ENCODE measurements at regions not wholly inside any gene's neighbourhood (a gene's known extent, or its start where the extent isn't known, plus 50 kb on each side); places are given as distances from the start of the nearest gene placed in this dataset.

DNA sequence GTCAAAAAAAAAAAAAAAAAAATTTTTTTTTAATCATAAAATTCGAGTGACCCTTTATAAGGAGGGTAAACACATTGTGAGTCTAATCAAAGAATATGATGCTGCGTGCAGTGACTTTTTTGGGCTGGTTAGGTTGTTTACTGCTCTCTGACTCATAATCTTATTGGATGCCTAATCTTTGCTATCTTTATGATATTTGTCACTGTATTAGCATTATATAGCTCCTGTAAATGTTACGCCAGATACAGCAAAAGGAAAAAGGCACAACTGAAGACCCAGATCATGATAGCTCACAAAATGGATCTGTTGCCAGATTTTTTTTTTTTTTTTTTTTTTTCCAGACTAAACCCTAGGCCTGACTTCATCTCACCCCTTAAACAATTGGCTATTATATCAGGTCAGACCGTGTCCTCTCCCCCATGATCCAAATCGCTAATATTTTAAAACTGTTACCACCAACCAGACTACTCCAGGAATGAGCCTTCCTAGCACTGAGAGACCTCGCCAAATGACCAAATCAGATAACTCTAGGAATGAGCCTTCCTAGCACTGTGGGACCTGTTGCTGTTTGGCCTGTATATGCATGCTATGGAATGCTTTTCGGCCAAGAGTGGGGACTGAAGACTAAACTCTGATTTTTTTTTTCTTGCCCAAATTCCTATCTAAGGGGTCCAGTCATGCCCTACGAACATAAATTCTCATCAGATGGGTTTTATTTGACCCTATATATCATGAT is 131.7 kb upstream of the MYO10 start:
- TF ChIP-seq, protein P1, sequence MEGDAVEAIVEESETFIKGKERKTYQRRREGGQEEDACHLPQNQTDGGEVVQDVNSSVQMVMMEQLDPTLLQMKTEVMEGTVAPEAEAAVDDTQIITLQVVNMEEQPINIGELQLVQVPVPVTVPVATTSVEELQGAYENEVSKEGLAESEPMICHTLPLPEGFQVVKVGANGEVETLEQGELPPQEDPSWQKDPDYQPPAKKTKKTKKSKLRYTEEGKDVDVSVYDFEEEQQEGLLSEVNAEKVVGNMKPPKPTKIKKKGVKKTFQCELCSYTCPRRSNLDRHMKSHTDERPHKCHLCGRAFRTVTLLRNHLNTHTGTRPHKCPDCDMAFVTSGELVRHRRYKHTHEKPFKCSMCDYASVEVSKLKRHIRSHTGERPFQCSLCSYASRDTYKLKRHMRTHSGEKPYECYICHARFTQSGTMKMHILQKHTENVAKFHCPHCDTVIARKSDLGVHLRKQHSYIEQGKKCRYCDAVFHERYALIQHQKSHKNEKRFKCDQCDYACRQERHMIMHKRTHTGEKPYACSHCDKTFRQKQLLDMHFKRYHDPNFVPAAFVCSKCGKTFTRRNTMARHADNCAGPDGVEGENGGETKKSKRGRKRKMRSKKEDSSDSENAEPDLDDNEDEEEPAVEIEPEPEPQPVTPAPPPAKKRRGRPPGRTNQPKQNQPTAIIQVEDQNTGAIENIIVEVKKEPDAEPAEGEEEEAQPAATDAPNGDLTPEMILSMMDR (IDR thresholded peaks at IDR 0.05), result no peak
- no peak for TF ChIP-seq POLR2A (IDR thresholded peaks at IDR 0.05)
